ENCODE measurements at regions not wholly inside any gene's neighbourhood (a gene's known extent, or its start where the extent isn't known, plus 50 kb on each side); places are given as distances from the start of the nearest gene placed in this dataset.

- H3K27ac ChIP-seq (ENCODE audit: low read length) = no peak overlapping the region
- ATAC-seq (no peak), DNase-seq (no peak)
- BruUV-seq (replicated peaks) = no TSS peak
- H3K9me3 ChIP-seq (ENCODE audit: low read length) = 0 out of 2 replicates have a peak, but pooled peaks cover 9% of the 10 kb centered on the region
- ChIA-PET POLR2A (ENCODE audit: unreplicated experiment) (no interaction called here), CTCF (no interaction called here)
- H3K79me2 ChIP-seq (ENCODE audit: low read length) = no peaks in the 10 kb centered on the region
- H3F3A ChIP-seq (ENCODE audit: low read length, unreplicated experiment) = no peaks in the 10 kb centered on the region
- H3K4me2 ChIP-seq (ENCODE audit: low read length) = no peak overlapping the region
- no peak overlapping the region for H2AFZ ChIP-seq (ENCODE audit: low read length)
- no peak overlapping the region for H3K9ac ChIP-seq (ENCODE audit: low read length)
- no peaks in the 10 kb centered on the region for H4K20me1 ChIP-seq (ENCODE audit: low read length)
- H3K36me3 ChIP-seq (ENCODE audit: low read depth, low read length) = no peaks in the 10 kb centered on the region
- H3K4me3 ChIP-seq (ENCODE audit: low read length) = no peak overlapping the region
- peaks cover 21% of the 10 kb centered on the region for H3K4me1 ChIP-seq (ENCODE audit: insufficient read depth, low read length)
- no peaks in the 10 kb centered on the region for H3K9me2 ChIP-seq (replicated peaks; ENCODE audit: low read length)
- intact Hi-C loops (cut with micrococcal nuclease) = no loop called here
- TF ChIP-seq EZH2phosphoT487 (IDR thresholded peaks at IDR 0.05; ENCODE audit: borderline replicate concordance, low read length) (no peak), EZH2 (IDR thresholded peaks at IDR 0.05; ENCODE audit: low read length, unreplicated experiment) (no peak), CTCF (conservative IDR thresholded peaks at IDR 0.05; ENCODE audit: low read depth, low read length) (no peak)
- H3K27me3 ChIP-seq (ENCODE audit: low read length) = no peaks in the 10 kb centered on the region
Observed at GRCh38 chr3:95609411-95609810, 1205.0 kb upstream of the EPHA6 start.

GRCh38 chr3:95612611-95613010 is 1201.8 kb upstream of the EPHA6 start:
- no peaks in the 10 kb centered on the region for H4K20me1 ChIP-seq (ENCODE audit: low read length)
- ATAC-seq (peak; percentile 50), DNase-seq (peak; percentile 69)
- 0 out of 2 replicates have a peak, but pooled peaks cover 5% of the 10 kb centered on the region for H3K9me3 ChIP-seq (ENCODE audit: low read length)
- no peaks in the 10 kb centered on the region for H3K27me3 ChIP-seq (ENCODE audit: low read length)
- H2AFZ ChIP-seq (ENCODE audit: low read length) = no peak overlapping the region
- H3K79me2 ChIP-seq (ENCODE audit: low read length) = no peaks in the 10 kb centered on the region
- BruUV-seq (replicated peaks) = no TSS peak
- peak overlapping the region; percentile 21; the same call in 1 of the 2 replicates for H3K4me2 ChIP-seq (ENCODE audit: low read length)
- H3K4me3 ChIP-seq (ENCODE audit: low read length) = no peak overlapping the region
- no peaks in the 10 kb centered on the region for H3K9me2 ChIP-seq (replicated peaks; ENCODE audit: low read length)
- peaks cover 40% of the 10 kb centered on the region for H3K4me1 ChIP-seq (ENCODE audit: insufficient read depth, low read length)
- H3K36me3 ChIP-seq (ENCODE audit: low read depth, low read length) = no peaks in the 10 kb centered on the region
- H3K9ac ChIP-seq (ENCODE audit: low read length) = no peak overlapping the region
- ChIA-PET POLR2A (ENCODE audit: unreplicated experiment) (no interaction called here), CTCF (no interaction called here)
- TF ChIP-seq CTCF (conservative IDR thresholded peaks at IDR 0.05; ENCODE audit: low read depth, low read length) (no peak), EZH2 (IDR thresholded peaks at IDR 0.05; ENCODE audit: low read length, unreplicated experiment) (no peak), EZH2phosphoT487 (IDR thresholded peaks at IDR 0.05; ENCODE audit: borderline replicate concordance, low read length) (no peak)
- 0 out of 2 replicates have a peak overlapping the region, but pooled peaks have one; percentile 12 for H3K27ac ChIP-seq (ENCODE audit: low read length)
- H3F3A ChIP-seq (ENCODE audit: low read length, unreplicated experiment) = no peaks in the 10 kb centered on the region
- intact Hi-C loops (cut with micrococcal nuclease) = loop anchor here (5.0 to 10.0 kb wide), 3 partner anchors 295 to 458 kb away; no protein-coding TSS in a partner anchor

GRCh38 chr3:95613993-95614392 is 1200.4 kb upstream of the EPHA6 start:
- H3K4me2 ChIP-seq (ENCODE audit: low read length) = peak overlapping the region; percentile 41
- no peak for TF ChIP-seq EZH2 (IDR thresholded peaks at IDR 0.05; ENCODE audit: low read length, unreplicated experiment)
- peak overlapping the region; percentile 73 for H3K27ac ChIP-seq (ENCODE audit: low read length)
- H3K79me2 ChIP-seq (ENCODE audit: low read length) = no peaks in the 10 kb centered on the region
- ChIA-PET POLR2A (ENCODE audit: unreplicated experiment) (no interaction called here), CTCF (no interaction called here)
- DNase-seq (peak; percentile 68), ATAC-seq (peak; percentile 68)
- H3K4me1 ChIP-seq (ENCODE audit: insufficient read depth, low read length) = peaks cover 40% of the 10 kb centered on the region
- H2AFZ ChIP-seq (ENCODE audit: low read length) = no peak overlapping the region
- no peak overlapping the region for H3K4me3 ChIP-seq (ENCODE audit: low read length)
- H3K9ac ChIP-seq (ENCODE audit: low read length) = peak overlapping the region; percentile 45
- H3K9me2 ChIP-seq (replicated peaks; ENCODE audit: low read length) = no peaks in the 10 kb centered on the region
- H3K27me3 ChIP-seq (ENCODE audit: low read length) = no peaks in the 10 kb centered on the region
- intact Hi-C loops (cut with micrococcal nuclease) = loop anchor here (5.0 to 10.0 kb wide), 3 partner anchors 293 to 459 kb away; no protein-coding TSS in a partner anchor
- BruUV-seq (replicated peaks) = no TSS peak
- no peaks in the 10 kb centered on the region for H3K36me3 ChIP-seq (ENCODE audit: low read depth, low read length)
- no peaks in the 10 kb centered on the region for H4K20me1 ChIP-seq (ENCODE audit: low read length)
- H3F3A ChIP-seq (ENCODE audit: low read length, unreplicated experiment) = no peaks in the 10 kb centered on the region
- H3K9me3 ChIP-seq (ENCODE audit: low read length) = 0 out of 2 replicates have a peak, but pooled peaks cover 2% of the 10 kb centered on the region

All from PC-3 (cell line).